RWPE2 (cell line): ENCODE measurements at regions not wholly inside any gene's neighbourhood (a gene's known extent, or its start where the extent isn't known, plus 50 kb on each side); places are given as distances from the start of the nearest gene placed in this dataset.

Experiments
- ATAC-seq: fragments of 200-7000 bp; cut with Tn5 transposase; 3 replicates; pipeline ENCODE4 v1.9.1; 2021; ENCODE audit warnings: low read depth
- DNase-seq: peaks from one replicate; pipeline ENCODE4 v3.0.0-alpha.2; 2020; ENCODE audit warnings: low spot score
- H3K27ac ChIP-seq: fragments of 450-650 bp; 2 replicates; pipeline ENCODE4 v1.5.1; 2017; ENCODE audit warnings: mild to moderate bottlenecking; ENCODE audit not compliant: poor library complexity, severe bottlenecking
- H3K27me3 ChIP-seq: fragments of 250-450 bp; sonication (Bioruptor Pico); 2 replicates; pipeline ENCODE4 v1.5.1; 2021; ENCODE audit warnings: mild to moderate bottlenecking, moderate library complexity; ENCODE audit not compliant: insufficient read depth, poor library complexity, severe bottlenecking
- H3K36me3 ChIP-seq: fragments of 250-450 bp; sonication (Bioruptor Pico); 2 replicates; pipeline ENCODE4 v1.5.1; 2020; ENCODE audit warnings: low read depth, mild to moderate bottlenecking, moderate library complexity
- H3K4me1 ChIP-seq: fragments of 250-450 bp; sonication (Bioruptor Pico); 2 replicates; pipeline ENCODE4 v1.5.1; 2021; ENCODE audit warnings: mild to moderate bottlenecking, moderate library complexity; ENCODE audit not compliant: insufficient read depth, poor library complexity, severe bottlenecking
- H3K4me3 ChIP-seq: fragments of 250-450 bp; sonication (Bioruptor Pico); 2 replicates; pipeline ENCODE4 v1.5.1; 2021; ENCODE audit warnings: mild to moderate bottlenecking, moderate library complexity; ENCODE audit not compliant: severe bottlenecking
- H3K9me3 ChIP-seq: fragments of 250-450 bp; sonication (Bioruptor Pico); 2 replicates; pipeline ENCODE4 v1.5.1; 2021; ENCODE audit warnings: mild to moderate bottlenecking, moderate library complexity; ENCODE audit not compliant: severe bottlenecking
- CTCF ChIP-seq: fragments of 450-650 bp; IDR thresholded peaks from one replicate; pipeline ENCODE4 v1.5.1; 2017; ENCODE audit warnings: mild to moderate bottlenecking, moderate library complexity; ENCODE audit not compliant: poor library complexity, severe bottlenecking

GRCh38 chr2:601806-602455, 75.3 kb downstream of the TMEM18 start:
- DNase-seq = no peak
- no peak for ATAC-seq
- Histone ChIP-seq H3K4me1 (peaks cover 6% of the 10 kb centered on the region), H3K27me3 (no peaks in the 10 kb centered on the region), H3K9me3 (peaks cover 2% of the 10 kb centered on the region), H3K4me3 (no peak overlapping the region), H3K27ac (no peak overlapping the region), H3K36me3 (no peaks in the 10 kb centered on the region)
- TF ChIP-seq CTCF = no peak

- no peak for ATAC-seq
- no peak for TF ChIP-seq CTCF
- H3K36me3 ChIP-seq = no peaks in the 10 kb centered on the region
Observed at GRCh38 chr2:601387-601698, 75.9 kb downstream of the TMEM18 start.

GRCh38 chr2:600542-601386, 76.4 kb downstream of the TMEM18 start:
- H3K36me3 ChIP-seq = no peaks in the 10 kb centered on the region
- no peak overlapping the region for H3K27ac ChIP-seq
- no peaks in the 10 kb centered on the region for H3K27me3 ChIP-seq
- H3K4me3 ChIP-seq = no peak overlapping the region
- H3K4me1 ChIP-seq = peaks cover 6% of the 10 kb centered on the region
- DNase-seq (no peak), ATAC-seq (no peak)
- no peak for TF ChIP-seq CTCF
- H3K9me3 ChIP-seq = peaks cover 2% of the 10 kb centered on the region

More at GRCh38 chr2:601387-601698, 75.9 kb downstream of the TMEM18 start:
- peaks cover 2% of the 10 kb centered on the region for H3K9me3 ChIP-seq
- DNase-seq = no peak
- H3K27ac ChIP-seq = no peak overlapping the region
- H3K4me1 ChIP-seq = peaks cover 6% of the 10 kb centered on the region
- H3K4me3 ChIP-seq = no peak overlapping the region
- H3K27me3 ChIP-seq = no peaks in the 10 kb centered on the region

GRCh38 chr2:599601-600000, 77.6 kb downstream of the TMEM18 start:
- Histone ChIP-seq H3K4me3 (no peak overlapping the region), H3K27me3 (no peaks in the 10 kb centered on the region), H3K36me3 (no peaks in the 10 kb centered on the region), H3K27ac (no peak overlapping the region), H3K4me1 (peaks cover 6% of the 10 kb centered on the region), H3K9me3 (peaks cover 2% of the 10 kb centered on the region)
- no peak for TF ChIP-seq CTCF
- DNase-seq (no peak), ATAC-seq (no peak)
